ENCODE measurements at regions not wholly inside any gene's neighbourhood (a gene's known extent, or its start where the extent isn't known, plus 50 kb on each side); places are given as distances from the start of the nearest gene placed in this dataset.
A peak's percentile ranks its signal among the peaks of the same experiment; 100 is the strongest.

DNA sequence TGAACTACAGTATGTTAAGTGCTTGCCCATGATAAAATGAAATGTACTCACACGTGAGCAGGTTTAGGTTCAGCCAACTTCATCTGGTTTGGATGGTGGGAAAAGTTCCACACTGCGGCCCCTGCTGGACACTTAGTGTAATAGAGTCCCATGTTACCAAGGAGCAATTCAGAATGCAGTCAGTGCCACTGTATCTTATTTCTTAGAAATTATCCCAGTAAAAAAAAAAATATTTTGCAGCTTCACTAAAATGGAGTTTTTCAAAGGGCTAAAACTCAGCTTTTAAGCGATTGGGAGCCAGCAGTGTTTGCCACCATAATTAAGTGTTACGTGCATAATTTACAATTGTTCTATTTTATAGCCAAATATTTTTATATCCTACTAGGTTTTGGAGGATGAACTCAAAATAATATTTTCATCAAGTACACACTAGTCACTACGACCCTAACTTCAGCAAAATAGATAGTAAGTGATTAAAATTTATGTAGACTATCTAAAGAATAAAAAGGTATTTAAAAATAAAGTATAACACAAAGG is 371.7 kb upstream of the GBE1 start:
- H3K27ac ChIP-seq: no peak overlapping the region
- no peaks in the 10 kb centered on the region for H3K27me3 ChIP-seq
- no peaks in the 10 kb centered on the region for H3K36me3 ChIP-seq
- peak in 2 of 3 donors; percentile 19 to 74 for DNase-seq
- TF ChIP-seq, protein P1, sequence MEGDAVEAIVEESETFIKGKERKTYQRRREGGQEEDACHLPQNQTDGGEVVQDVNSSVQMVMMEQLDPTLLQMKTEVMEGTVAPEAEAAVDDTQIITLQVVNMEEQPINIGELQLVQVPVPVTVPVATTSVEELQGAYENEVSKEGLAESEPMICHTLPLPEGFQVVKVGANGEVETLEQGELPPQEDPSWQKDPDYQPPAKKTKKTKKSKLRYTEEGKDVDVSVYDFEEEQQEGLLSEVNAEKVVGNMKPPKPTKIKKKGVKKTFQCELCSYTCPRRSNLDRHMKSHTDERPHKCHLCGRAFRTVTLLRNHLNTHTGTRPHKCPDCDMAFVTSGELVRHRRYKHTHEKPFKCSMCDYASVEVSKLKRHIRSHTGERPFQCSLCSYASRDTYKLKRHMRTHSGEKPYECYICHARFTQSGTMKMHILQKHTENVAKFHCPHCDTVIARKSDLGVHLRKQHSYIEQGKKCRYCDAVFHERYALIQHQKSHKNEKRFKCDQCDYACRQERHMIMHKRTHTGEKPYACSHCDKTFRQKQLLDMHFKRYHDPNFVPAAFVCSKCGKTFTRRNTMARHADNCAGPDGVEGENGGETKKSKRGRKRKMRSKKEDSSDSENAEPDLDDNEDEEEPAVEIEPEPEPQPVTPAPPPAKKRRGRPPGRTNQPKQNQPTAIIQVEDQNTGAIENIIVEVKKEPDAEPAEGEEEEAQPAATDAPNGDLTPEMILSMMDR (IDR thresholded peaks at IDR 0.05): peak; percentile 32 to 74 (median 63)
- no peak for TF ChIP-seq POLR2A (IDR thresholded peaks at IDR 0.05)
- H3K4me3 ChIP-seq: no peak overlapping the region
- no peaks in the 10 kb centered on the region for H3K9me3 ChIP-seq
- no peaks in the 10 kb centered on the region for H3K4me1 ChIP-seq

DNA sequence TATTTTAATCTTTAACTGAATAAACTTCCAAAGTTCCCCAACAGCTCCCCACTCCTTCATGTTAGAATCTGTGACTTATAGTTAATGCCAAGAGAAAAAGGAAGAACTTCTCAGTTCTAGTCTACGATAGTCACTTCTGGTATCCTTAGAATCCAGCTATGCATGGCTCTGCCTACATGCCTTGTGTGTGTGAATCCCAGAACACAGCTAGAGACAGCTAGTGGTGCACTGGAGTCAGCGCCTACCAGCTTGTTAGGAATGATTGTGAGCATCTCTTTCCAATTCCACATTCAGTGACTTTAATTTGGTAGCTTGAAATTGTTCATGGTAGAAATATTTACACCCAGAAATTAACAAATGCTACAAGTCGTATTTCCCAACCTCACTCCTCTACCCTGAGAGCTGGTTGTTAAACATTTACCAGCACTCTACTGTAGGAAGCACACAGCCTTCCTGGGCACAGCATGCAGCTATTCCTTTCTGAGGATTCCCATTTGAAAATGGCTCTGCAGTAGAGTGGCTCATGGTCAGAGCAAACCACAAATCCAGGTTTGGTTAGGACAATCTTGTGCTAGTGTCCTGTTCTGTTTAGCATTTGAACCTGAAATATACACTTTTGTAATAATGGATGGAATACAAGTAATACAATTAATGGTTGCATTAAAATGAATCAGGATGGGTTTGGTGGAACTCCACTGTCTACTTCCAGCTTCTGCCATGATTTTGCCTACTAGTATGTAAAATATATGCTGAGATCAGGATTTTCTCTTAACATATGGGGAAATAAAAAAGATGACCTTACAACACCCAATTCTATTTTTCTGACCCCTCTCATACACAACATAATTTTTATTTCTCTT is 371.0 kb upstream of the GBE1 start:
- TF ChIP-seq POLR2A (IDR thresholded peaks at IDR 0.05): no peak
- no peaks in the 10 kb centered on the region for H3K27me3 ChIP-seq
- H3K4me1 ChIP-seq: no peaks in the 10 kb centered on the region
- no peaks in the 10 kb centered on the region for H3K9me3 ChIP-seq
- H3K27ac ChIP-seq: no peak overlapping the region
- no peak for DNase-seq
- H3K36me3 ChIP-seq: no peaks in the 10 kb centered on the region
- no peak overlapping the region for H3K4me3 ChIP-seq

DNA sequence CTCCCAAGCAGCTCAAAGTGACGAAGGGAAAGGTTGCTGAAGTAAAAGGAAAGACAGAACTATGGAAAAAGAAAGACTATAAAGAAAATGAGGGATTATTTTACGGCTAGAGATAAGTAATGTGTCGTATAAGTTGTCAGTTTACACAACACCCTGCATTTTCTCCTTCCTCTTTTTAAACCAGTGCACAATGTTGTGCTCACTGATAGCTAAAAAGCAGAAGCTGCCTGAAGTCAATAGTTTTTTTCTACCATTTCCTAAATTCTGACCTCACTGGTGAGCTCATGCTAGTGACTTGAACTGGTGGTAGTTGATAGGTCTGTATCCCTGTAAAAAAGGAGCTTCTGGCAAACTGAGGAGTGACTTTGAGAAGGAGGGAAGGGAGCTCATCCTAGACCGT is 368.6 kb upstream of the GBE1 start:
- no peak for TF ChIP-seq POLR2A (IDR thresholded peaks at IDR 0.05)
- TF ChIP-seq, protein P1 (IDR thresholded peaks at IDR 0.05): no peak
- no peaks in the 10 kb centered on the region for H3K36me3 ChIP-seq
- H3K4me3 ChIP-seq: no peak overlapping the region
- H3K27ac ChIP-seq: no peak overlapping the region
- H3K4me1 ChIP-seq: no peaks in the 10 kb centered on the region
- no peaks in the 10 kb centered on the region for H3K27me3 ChIP-seq
- no peak for DNase-seq
- H3K9me3 ChIP-seq: no peaks in the 10 kb centered on the region

DNA sequence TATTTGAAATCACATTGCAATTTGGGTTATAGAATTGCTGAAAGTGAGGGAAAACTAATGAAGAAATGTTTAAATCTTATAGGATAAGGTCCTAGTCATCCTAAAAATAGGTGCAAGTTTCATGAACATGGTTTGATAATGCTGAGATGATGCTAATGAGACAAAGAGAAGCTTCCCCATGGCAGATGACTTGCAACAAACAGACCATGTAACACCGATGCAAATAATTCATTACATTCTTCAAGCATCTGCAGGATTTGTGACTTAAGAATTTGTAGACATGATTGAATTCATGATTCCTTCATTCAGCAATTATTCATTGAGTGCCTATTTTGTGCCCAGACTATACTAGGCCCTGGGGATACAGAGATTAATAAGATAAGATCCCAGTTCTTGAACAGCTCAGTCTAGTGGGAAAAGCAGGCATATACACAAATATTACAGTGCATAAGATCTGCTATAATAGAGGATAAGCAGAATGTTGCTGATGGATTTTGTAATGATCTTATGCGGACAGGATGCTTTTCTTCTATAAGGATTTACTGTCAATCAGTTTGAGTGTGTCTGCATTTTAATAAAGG is 367.9 kb upstream of the GBE1 start:
- DNase-seq: no peak
- Histone ChIP-seq H3K4me1 (no peaks in the 10 kb centered on the region), H3K4me3 (no peak overlapping the region), H3K27ac (no peak overlapping the region), H3K36me3 (no peaks in the 10 kb centered on the region), H3K27me3 (no peaks in the 10 kb centered on the region), H3K9me3 (no peaks in the 10 kb centered on the region)
- TF ChIP-seq, protein P1 (IDR thresholded peaks at IDR 0.05): no peak

DNA sequence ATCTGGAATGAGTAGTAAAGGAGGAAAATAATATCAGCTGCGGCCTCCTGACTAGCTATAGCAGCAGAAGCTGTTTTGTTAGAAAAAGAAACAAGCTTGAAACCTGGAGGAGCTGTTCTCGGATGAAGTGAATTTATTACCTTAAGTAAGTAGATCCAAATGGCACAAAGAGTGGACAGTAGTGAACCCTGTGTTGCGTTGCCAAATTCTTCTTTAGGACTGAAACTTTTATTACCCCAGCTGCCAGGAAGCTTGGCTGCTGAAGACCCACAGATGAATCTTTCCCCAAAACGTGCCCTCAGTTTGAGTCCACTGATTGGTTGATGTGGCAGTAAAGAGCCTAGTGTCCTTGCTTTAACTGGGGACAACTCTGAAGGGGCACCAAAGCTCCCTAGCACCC is 366.8 kb upstream of the GBE1 start:
- no peak for DNase-seq
- H3K4me3 ChIP-seq: no peak overlapping the region
- no peaks in the 10 kb centered on the region for H3K27me3 ChIP-seq
- no peak overlapping the region for H3K27ac ChIP-seq
- H3K4me1 ChIP-seq: no peaks in the 10 kb centered on the region
- no peaks in the 10 kb centered on the region for H3K9me3 ChIP-seq
- H3K36me3 ChIP-seq: no peaks in the 10 kb centered on the region
- TF ChIP-seq, protein P1 (IDR thresholded peaks at IDR 0.05): no peak
- TF ChIP-seq POLR2A (IDR thresholded peaks at IDR 0.05): no peak

Measured in Peyer's patch (tissue), 4 donors.